T1000 (cell line): ENCODE measurements at regions not wholly inside any gene's neighbourhood (a gene's known extent, or its start where the extent isn't known, plus 50 kb on each side); places are given as distances from the start of the nearest gene placed in this dataset.
"Not testable (repeated sequence)": the region's sequence is repeated elsewhere in the genome, so short reads cannot be mapped to it uniquely, and the experiment has no call there.

ENCODE experiments used
- DNase-seq: peaks from one replicate; lab custom pipeline; 2025; ENCODE audit warnings: mixed read lengths; lab: John Stamatoyannopoulos, UW

GRCh38 chr5:101206534-101206933 is 303.5 kb upstream of the ST8SIA4 start:
- DNase-seq, result no peak

GRCh38 chr5:101205065-101205464 is 302.0 kb upstream of the ST8SIA4 start:
- DNase-seq, result not testable (repeated sequence)

GRCh38 chr5:101180365-101180764 is 277.3 kb upstream of the ST8SIA4 start:
- not testable (repeated sequence) for DNase-seq

- DNase-seq, result no peak
These were observed 273.5 kb upstream of the ST8SIA4 start for GRCh38 chr5:101176605-101177004.

- DNase-seq, result no peak
These were observed 271.9 kb upstream of the ST8SIA4 start for GRCh38 chr5:101174981-101175380.

GRCh38 chr5:101163088-101163487 is 260.0 kb upstream of the ST8SIA4 start:
- no peak for DNase-seq

- no peak for DNase-seq
These were observed 256.9 kb upstream of the ST8SIA4 start for GRCh38 chr5:101160002-101160401.

- DNase-seq, result no peak
These were observed 255.9 kb upstream of the ST8SIA4 start for GRCh38 chr5:101159006-101159405.

- no peak for DNase-seq
These were observed 250.4 kb upstream of the ST8SIA4 start for GRCh38 chr5:101153526-101153925.

- no peak for DNase-seq
These were observed 240.4 kb upstream of the ST8SIA4 start for GRCh38 chr5:101143526-101143925.

GRCh38 chr5:101142102-101142501 is 239.0 kb upstream of the ST8SIA4 start:
- no peak for DNase-seq

GRCh38 chr5:101136454-101136853 is 233.4 kb upstream of the ST8SIA4 start:
- no peak for DNase-seq

GRCh38 chr5:101123363-101123762 is 220.3 kb upstream of the ST8SIA4 start:
- DNase-seq, result no peak

GRCh38 chr5:101112645-101113044 is 209.6 kb upstream of the ST8SIA4 start:
- DNase-seq, result no peak

- no peak for DNase-seq
These were observed 200.8 kb upstream of the ST8SIA4 start for GRCh38 chr5:101103874-101104273.

- DNase-seq, result no peak
These were observed 199.4 kb upstream of the ST8SIA4 start for GRCh38 chr5:101102506-101102905.

GRCh38 chr5:101091902-101092301 is 188.8 kb upstream of the ST8SIA4 start:
- no peak for DNase-seq

- no peak for DNase-seq
These were observed 181.3 kb upstream of the ST8SIA4 start for GRCh38 chr5:101084353-101084752.

- no peak for DNase-seq
These were observed 177.6 kb upstream of the ST8SIA4 start for GRCh38 chr5:101080462-101081240.

- DNase-seq, result no peak
These were observed 165.2 kb upstream of the ST8SIA4 start for GRCh38 chr5:101068298-101068697.

GRCh38 chr5:101067429-101067828 is 164.3 kb upstream of the ST8SIA4 start:
- DNase-seq, result no peak

- no peak for DNase-seq
These were observed 159.8 kb upstream of the ST8SIA4 start for GRCh38 chr5:101062902-101063301.

- DNase-seq, result no peak
These were observed 144.1 kb upstream of the ST8SIA4 start for GRCh38 chr5:101047181-101047580.

GRCh38 chr5:101045689-101046088 is 142.6 kb upstream of the ST8SIA4 start:
- no peak for DNase-seq
